PFSK-1 (cell line): ENCODE measurements at regions not wholly inside any gene's neighbourhood (a gene's known extent, or its start where the extent isn't known, plus 50 kb on each side); places are given as distances from the start of the nearest gene placed in this dataset.

ENCODE experiments used
- FOXP2 ChIP-seq: optimal IDR thresholded peaks from 2 replicates; pipeline ENCODE3; 2011; ENCODE audit warnings: borderline replicate concordance, control low read depth, inconsistent platforms; ENCODE audit not compliant: insufficient read depth; ENCODE audit errors: extremely low read length, extremely low read depth
- POLR2AphosphoS5 ChIP-seq: IDR thresholded peaks from 2 replicates; pipeline ENCODE4 v1.6.1; 2012; ENCODE audit warnings: low read depth, mild to moderate bottlenecking, control low read depth, low read length, moderate library complexity
- SIN3A ChIP-seq: IDR thresholded peaks from 2 replicates; pipeline ENCODE4 v1.6.1; 2012; ENCODE audit warnings: mild to moderate bottlenecking, low read length, moderate library complexity, borderline replicate concordance; ENCODE audit not compliant: insufficient read depth
- TAF1 ChIP-seq: IDR thresholded peaks from 2 replicates; pipeline ENCODE4 v1.6.1; 2012; ENCODE audit warnings: low read length, control low read depth, borderline replicate concordance; ENCODE audit not compliant: insufficient read depth
- TF ChIP-seq, protein P1 (sequence below), 2 experiments: IDR thresholded peaks; 2 replicates each; pipeline versions ENCODE4 v1.6.1 to v1.8.0; 2011 to 2012; ENCODE audit warnings: low read depth in 2 of 2, low read length in 2 of 2, control low read depth in 1 of 2, inconsistent platforms in 1 of 2, mild to moderate bottlenecking in 1 of 2, moderate library complexity in 1 of 2; ENCODE audit not compliant: insufficient read depth in 1 of 2

DNA sequence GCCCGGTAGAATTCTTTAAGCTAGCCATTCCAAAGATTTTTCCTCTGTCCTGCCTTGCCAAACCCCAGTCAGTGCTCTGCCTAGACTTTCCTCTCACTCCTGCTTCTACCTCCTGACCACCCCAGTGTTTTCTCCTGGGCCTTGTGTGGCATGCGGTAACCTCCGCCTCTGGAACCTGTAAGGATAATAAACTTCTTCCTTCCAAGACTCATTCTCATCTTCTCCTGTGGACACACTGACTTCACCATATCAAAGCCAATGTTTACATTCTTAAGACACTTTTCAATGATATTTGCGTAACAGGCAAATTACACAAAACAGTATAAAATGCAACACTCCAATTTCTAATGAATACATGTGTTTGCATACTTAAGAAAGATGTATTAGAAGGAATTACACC is 354.6 kb downstream of the RNF144B start:
- TF ChIP-seq, protein P1, sequence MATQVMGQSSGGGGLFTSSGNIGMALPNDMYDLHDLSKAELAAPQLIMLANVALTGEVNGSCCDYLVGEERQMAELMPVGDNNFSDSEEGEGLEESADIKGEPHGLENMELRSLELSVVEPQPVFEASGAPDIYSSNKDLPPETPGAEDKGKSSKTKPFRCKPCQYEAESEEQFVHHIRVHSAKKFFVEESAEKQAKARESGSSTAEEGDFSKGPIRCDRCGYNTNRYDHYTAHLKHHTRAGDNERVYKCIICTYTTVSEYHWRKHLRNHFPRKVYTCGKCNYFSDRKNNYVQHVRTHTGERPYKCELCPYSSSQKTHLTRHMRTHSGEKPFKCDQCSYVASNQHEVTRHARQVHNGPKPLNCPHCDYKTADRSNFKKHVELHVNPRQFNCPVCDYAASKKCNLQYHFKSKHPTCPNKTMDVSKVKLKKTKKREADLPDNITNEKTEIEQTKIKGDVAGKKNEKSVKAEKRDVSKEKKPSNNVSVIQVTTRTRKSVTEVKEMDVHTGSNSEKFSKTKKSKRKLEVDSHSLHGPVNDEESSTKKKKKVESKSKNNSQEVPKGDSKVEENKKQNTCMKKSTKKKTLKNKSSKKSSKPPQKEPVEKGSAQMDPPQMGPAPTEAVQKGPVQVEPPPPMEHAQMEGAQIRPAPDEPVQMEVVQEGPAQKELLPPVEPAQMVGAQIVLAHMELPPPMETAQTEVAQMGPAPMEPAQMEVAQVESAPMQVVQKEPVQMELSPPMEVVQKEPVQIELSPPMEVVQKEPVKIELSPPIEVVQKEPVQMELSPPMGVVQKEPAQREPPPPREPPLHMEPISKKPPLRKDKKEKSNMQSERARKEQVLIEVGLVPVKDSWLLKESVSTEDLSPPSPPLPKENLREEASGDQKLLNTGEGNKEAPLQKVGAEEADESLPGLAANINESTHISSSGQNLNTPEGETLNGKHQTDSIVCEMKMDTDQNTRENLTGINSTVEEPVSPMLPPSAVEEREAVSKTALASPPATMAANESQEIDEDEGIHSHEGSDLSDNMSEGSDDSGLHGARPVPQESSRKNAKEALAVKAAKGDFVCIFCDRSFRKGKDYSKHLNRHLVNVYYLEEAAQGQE (IDR thresholded peaks at IDR 0.05; ENCODE audit: insufficient read depth in 1 of 2, low read depth in 2 of 2, low read length in 2 of 2): no peak
- no peak for TF ChIP-seq SIN3A
- TF ChIP-seq POLR2AphosphoS5: no peak
- no peak for TF ChIP-seq FOXP2
- no peak for TF ChIP-seq TAF1

DNA sequence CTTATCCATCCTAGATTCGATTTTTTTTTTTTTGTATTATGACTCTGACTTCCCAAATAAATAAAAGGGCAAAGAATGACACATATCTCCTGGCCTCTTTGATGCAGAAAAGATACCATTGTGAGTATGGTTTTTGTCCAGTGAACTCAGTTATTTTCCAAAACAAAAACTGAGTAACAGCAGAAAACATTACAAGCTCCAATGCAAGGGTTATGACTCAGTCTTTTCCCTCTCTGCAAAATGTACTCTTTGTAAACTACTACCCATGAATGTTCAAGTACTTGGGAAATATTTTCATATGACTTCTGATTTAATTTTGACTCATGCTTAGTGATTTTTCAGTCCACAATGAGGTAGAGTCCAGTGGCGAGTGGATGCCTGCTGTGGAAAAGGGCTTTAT is 355.3 kb downstream of the RNF144B start:
- TF ChIP-seq, protein P1 (IDR thresholded peaks at IDR 0.05; ENCODE audit: insufficient read depth in 1 of 2, low read depth in 2 of 2, low read length in 2 of 2): no peak
- TF ChIP-seq POLR2AphosphoS5 (no peak), FOXP2 (no peak), SIN3A (no peak), TAF1 (no peak)

- TF ChIP-seq TAF1 (no peak), SIN3A (no peak), FOXP2 (no peak), POLR2AphosphoS5 (no peak)
- TF ChIP-seq, protein P1 (IDR thresholded peaks at IDR 0.05; ENCODE audit: insufficient read depth in 1 of 2, low read depth in 2 of 2, low read length in 2 of 2): no peak
These were observed 359.6 kb downstream of the RNF144B start for GRCh38 chr6:18746727-18747126.

- TF ChIP-seq FOXP2 (no peak), TAF1 (no peak), SIN3A (no peak), POLR2AphosphoS5 (no peak)
- TF ChIP-seq, protein P1 (IDR thresholded peaks at IDR 0.05; ENCODE audit: insufficient read depth in 1 of 2, low read depth in 2 of 2, low read length in 2 of 2): no peak
These were observed 361.2 kb downstream of the RNF144B start for GRCh38 chr6:18748314-18748713.
